K562 (cell line): ENCODE measurements at regions not wholly inside any gene's neighbourhood (a gene's known extent, or its start where the extent isn't known, plus 50 kb on each side); places are given as distances from the start of the nearest gene placed in this dataset.
A peak's percentile ranks its signal among the peaks of the same experiment; 100 is the strongest.

Source experiments
- BCLAF1 ChIP-seq, 2 experiments: fragments of 450-650 bp in 1 of 2; IDR thresholded peaks; 2 replicates each; pipeline ENCODE4 v1.6.1; 2011 to 2017; ENCODE audit warnings: low read depth in 2 of 2, antibody characterized with exemption in 1 of 2, borderline replicate concordance in 1 of 2, low read length in 1 of 2, mild to moderate bottlenecking in 1 of 2, mixed read lengths in 1 of 2; ENCODE audit not compliant: control insufficient read depth in 1 of 2
- CXXC5 ChIP-seq: fragments of 250-450 bp; sonication (Bioruptor Pico); IDR thresholded peaks from 2 replicates; pipeline ENCODE4 v1.8.0; 2022; ENCODE audit warnings: inconsistent platforms, mild to moderate bottlenecking, moderate library complexity
- HMG20A ChIP-seq: fragments of 450-650 bp; formaldehyde crosslinking; conservative IDR thresholded peaks from 2 replicates; pipeline ENCODE4 v1.4.0; 2020; ENCODE audit warnings: mild to moderate bottlenecking, mixed read lengths
- NRF1 ChIP-seq, 2 experiments: fragments of 450-650 bp; IDR thresholded peaks in 1 of 2; conservative IDR thresholded peaks in 1 of 2; 2 replicates each; pipeline ENCODE4 v1.6.1; 2014; ENCODE audit warnings: mild to moderate bottlenecking in 2 of 2
- RUNX1 ChIP-seq: sonication (generic); IDR thresholded peaks from 2 replicates; pipeline ENCODE4 v1.6.1; 2016; ENCODE audit warnings: antibody characterized with exemption, low read depth
- SAFB2 ChIP-seq: fragments of 200-400 bp; formaldehyde crosslinking; IDR thresholded peaks from 2 replicates; pipeline ENCODE4 v1.6.1; 2018; ENCODE audit warnings: borderline replicate concordance, low read length, low read depth, moderate library complexity; ENCODE audit not compliant: severe bottlenecking
- SOX6 ChIP-seq: fragments of 450-650 bp; IDR thresholded peaks from 2 replicates; pipeline ENCODE4 v1.6.1; 2014; ENCODE audit warnings: mild to moderate bottlenecking
- TCF7L2 ChIP-seq: fragments of 150-350 bp; IDR thresholded peaks from 2 replicates; pipeline ENCODE4 v1.6.1; 2016; ENCODE audit warnings: low read depth, mild to moderate bottlenecking, low read length, moderate library complexity
- TRIM28 ChIP-seq: fragments of 450-650 bp; IDR thresholded peaks from 2 replicates; pipeline ENCODE4 v1.6.1; 2017
- UBTF ChIP-seq, 2 experiments: IDR thresholded peaks; 2 replicates each; pipeline ENCODE4 v1.6.1; 2012; ENCODE audit warnings: improper control_type of control experiment in 2 of 2, low read depth in 2 of 2, low read length in 2 of 2, borderline replicate concordance in 1 of 2
- ZBTB1 ChIP-seq: sonication (generic); formaldehyde crosslinking; IDR thresholded peaks from 2 replicates; pipeline ENCODE4 v1.8.1; 2023; ENCODE audit warnings: missing genetic modification reagents, low read depth, mild to moderate bottlenecking, borderline replicate concordance
- ZNF140 ChIP-seq: fragments of 250-450 bp; sonication (Bioruptor Pico); IDR thresholded peaks from 2 replicates; pipeline ENCODE4 v1.8.0; 2021; ENCODE audit warnings: moderate library complexity, mild to moderate bottlenecking, inconsistent platforms
- ZNF717 ChIP-seq: fragments of 250-450 bp; sonication (Bioruptor Pico); IDR thresholded peaks from 2 replicates; pipeline ENCODE4 v1.5.0; 2021
- TF ChIP-seq, protein P1 (sequence below): fragments of 450-650 bp; IDR thresholded peaks from 2 replicates; pipeline ENCODE4 v1.6.1; 2016; ENCODE audit warnings: mild to moderate bottlenecking
- TF ChIP-seq, protein P2 (sequence below): fragments of 450-650 bp; formaldehyde crosslinking; conservative IDR thresholded peaks from 2 replicates; pipeline ENCODE4 v1.4.0; 2022; ENCODE audit warnings: mild to moderate bottlenecking, missing genetic modification characterization
- TF ChIP-seq, protein P3 (sequence below): fragments of 450-650 bp; formaldehyde crosslinking; IDR thresholded peaks from 2 replicates; pipeline ENCODE4 v1.4.0; 2022; ENCODE audit warnings: mild to moderate bottlenecking, moderate library complexity
- TF ChIP-seq, protein P4 (sequence below): fragments of 200-800 bp; sonication (Bioruptor generic); IDR thresholded peaks from 2 replicates; pipeline ENCODE4 v1.6.1; 2017; ENCODE audit warnings: missing genetic modification characterization, missing compliant biosample characterization

DNA sequence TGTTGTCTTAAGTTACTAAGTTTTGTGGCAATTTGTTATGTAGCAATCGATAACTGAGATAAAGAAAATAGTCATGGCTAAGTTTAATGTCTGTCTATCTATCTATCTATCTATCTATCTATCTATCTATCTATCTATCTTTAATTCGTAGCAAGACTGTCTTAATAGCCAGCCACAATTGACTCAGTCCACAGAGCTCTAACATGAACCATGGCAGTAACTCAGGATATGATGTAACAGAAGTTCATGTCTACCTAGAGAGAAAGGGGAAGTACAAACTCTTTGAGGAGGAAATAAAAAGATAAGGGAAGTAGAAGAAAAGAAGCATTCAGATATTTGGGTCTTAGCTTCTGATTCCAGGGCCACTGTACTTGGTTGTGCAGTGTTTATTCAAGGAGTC lies 61.5 kb upstream of the FNDC3B start (continued):
- TF ChIP-seq, protein P1, sequence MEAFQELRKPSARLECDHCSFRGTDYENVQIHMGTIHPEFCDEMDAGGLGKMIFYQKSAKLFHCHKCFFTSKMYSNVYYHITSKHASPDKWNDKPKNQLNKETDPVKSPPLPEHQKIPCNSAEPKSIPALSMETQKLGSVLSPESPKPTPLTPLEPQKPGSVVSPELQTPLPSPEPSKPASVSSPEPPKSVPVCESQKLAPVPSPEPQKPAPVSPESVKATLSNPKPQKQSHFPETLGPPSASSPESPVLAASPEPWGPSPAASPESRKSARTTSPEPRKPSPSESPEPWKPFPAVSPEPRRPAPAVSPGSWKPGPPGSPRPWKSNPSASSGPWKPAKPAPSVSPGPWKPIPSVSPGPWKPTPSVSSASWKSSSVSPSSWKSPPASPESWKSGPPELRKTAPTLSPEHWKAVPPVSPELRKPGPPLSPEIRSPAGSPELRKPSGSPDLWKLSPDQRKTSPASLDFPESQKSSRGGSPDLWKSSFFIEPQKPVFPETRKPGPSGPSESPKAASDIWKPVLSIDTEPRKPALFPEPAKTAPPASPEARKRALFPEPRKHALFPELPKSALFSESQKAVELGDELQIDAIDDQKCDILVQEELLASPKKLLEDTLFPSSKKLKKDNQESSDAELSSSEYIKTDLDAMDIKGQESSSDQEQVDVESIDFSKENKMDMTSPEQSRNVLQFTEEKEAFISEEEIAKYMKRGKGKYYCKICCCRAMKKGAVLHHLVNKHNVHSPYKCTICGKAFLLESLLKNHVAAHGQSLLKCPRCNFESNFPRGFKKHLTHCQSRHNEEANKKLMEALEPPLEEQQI: peak; percentile 55; the same call in 1 of the 2 replicates
- TF ChIP-seq TRIM28: no peak
- no peak for TF ChIP-seq ZBTB1 (CRISPR knock-in tag)
- TF ChIP-seq CXXC5: peak; percentile 76
- no peak for TF ChIP-seq RUNX1
- no peak for TF ChIP-seq ZNF140 (CRISPR knock-in tag)
- TF ChIP-seq, protein P2, sequence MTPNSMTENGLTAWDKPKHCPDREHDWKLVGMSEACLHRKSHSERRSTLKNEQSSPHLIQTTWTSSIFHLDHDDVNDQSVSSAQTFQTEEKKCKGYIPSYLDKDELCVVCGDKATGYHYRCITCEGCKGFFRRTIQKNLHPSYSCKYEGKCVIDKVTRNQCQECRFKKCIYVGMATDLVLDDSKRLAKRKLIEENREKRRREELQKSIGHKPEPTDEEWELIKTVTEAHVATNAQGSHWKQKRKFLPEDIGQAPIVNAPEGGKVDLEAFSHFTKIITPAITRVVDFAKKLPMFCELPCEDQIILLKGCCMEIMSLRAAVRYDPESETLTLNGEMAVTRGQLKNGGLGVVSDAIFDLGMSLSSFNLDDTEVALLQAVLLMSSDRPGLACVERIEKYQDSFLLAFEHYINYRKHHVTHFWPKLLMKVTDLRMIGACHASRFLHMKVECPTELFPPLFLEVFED (CRISPR knock-in tag): no peak
- TF ChIP-seq, protein P3, sequence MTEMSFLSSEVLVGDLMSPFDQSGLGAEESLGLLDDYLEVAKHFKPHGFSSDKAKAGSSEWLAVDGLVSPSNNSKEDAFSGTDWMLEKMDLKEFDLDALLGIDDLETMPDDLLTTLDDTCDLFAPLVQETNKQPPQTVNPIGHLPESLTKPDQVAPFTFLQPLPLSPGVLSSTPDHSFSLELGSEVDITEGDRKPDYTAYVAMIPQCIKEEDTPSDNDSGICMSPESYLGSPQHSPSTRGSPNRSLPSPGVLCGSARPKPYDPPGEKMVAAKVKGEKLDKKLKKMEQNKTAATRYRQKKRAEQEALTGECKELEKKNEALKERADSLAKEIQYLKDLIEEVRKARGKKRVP: peak; percentile 85
- TF ChIP-seq SOX6: peak; percentile 69
- no peak for TF ChIP-seq BCLAF1 (IDR thresholded peaks at IDR 0.05; ENCODE audit: borderline replicate concordance in 1 of 2, control insufficient read depth in 1 of 2, low read depth in 2 of 2, low read length in 1 of 2)
- no peak for TF ChIP-seq ZNF717 (CRISPR knock-in tag)
- TF ChIP-seq SAFB2: no peak
- TF ChIP-seq NRF1 (conservative IDR thresholded peaks at IDR 0.05 in 1 of 2, IDR thresholded peaks at IDR 0.05 in 1 of 2): no peak
- no peak for TF ChIP-seq HMG20A (CRISPR knock-in tag)
- TF ChIP-seq, protein P4, sequence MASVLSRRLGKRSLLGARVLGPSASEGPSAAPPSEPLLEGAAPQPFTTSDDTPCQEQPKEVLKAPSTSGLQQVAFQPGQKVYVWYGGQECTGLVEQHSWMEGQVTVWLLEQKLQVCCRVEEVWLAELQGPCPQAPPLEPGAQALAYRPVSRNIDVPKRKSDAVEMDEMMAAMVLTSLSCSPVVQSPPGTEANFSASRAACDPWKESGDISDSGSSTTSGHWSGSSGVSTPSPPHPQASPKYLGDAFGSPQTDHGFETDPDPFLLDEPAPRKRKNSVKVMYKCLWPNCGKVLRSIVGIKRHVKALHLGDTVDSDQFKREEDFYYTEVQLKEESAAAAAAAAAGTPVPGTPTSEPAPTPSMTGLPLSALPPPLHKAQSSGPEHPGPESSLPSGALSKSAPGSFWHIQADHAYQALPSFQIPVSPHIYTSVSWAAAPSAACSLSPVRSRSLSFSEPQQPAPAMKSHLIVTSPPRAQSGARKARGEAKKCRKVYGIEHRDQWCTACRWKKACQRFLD: no peak; the same call in 1 of the 2 replicates
- TF ChIP-seq TCF7L2: no peak
- TF ChIP-seq UBTF (IDR thresholded peaks at IDR 0.05; ENCODE audit: borderline replicate concordance in 1 of 2, low read depth in 2 of 2, low read length in 2 of 2): no peak
